B cell (primary cell): ENCODE measurements at regions not wholly inside any gene's neighbourhood (a gene's known extent, or its start where the extent isn't known, plus 50 kb on each side); places are given as distances from the start of the nearest gene placed in this dataset.

ENCODE experiments used
- ATAC-seq: fragments of 200-7000 bp; cut with Tn5 transposase; one replicate; pipeline ENCODE4 v1.10.0; 2021; ENCODE audit warnings: low read depth, mild to moderate bottlenecking, moderate number of reproducible peaks, moderate library complexity
- CTCF ChIA-PET: fragments of 350-600 bp; sonication (Branson Sonifier 250); formaldehyde crosslinking; loops from one replicate; lab custom pipeline; 2021; ENCODE audit warnings: antibody characterized with exemption, inconsistent platforms; lab: Charles Lee
- POLR2A ChIA-PET: fragments of 350-600 bp; sonication (Branson Sonifier 250); formaldehyde crosslinking; loops from one replicate; lab custom pipeline; 2021; ENCODE audit warnings: antibody characterized with exemption; lab: Charles Lee
- DNase-seq: peaks from one replicate; pipeline ENCODE4 v3.0.0; 2013
- H2AFZ ChIP-seq: 2 replicates; pipeline ENCODE4 v1.6.1; 2012; ENCODE audit warnings: mild to moderate bottlenecking, low read depth, low read length; ENCODE audit not compliant: insufficient read depth, poor library complexity, severe bottlenecking
- H3K27ac ChIP-seq, 2 donors: 1 replicate in 1 of 2; 2 replicates in 1 of 2; pipeline ENCODE4 v1.5.1; 2012 to 2013; ENCODE audit warnings: low read length in 2 of 2, mild to moderate bottlenecking in 2 of 2, moderate library complexity in 1 of 2
- H3K27me3 ChIP-seq, 4 experiments: fragments of 200-600 bp in 1 of 4; sonication (generic) in 1 of 4; replicated peaks in 1 of 4; 1 replicate in 2 of 4; 2 replicates in 2 of 4; pipeline versions ENCODE4 v1.6.1 to v1.7.0; 2013 to 2016; ENCODE audit warnings: low read length in 3 of 4, mild to moderate bottlenecking in 2 of 4, mixed read lengths in 1 of 4, moderate library complexity in 1 of 4; ENCODE audit not compliant: insufficient read depth in 4 of 4, control insufficient read depth in 3 of 4; ENCODE audit errors: control extremely low read depth in 1 of 4
- H3K36me3 ChIP-seq, 2 experiments: replicated peaks in 1 of 2; 1 replicate in 1 of 2; 2 replicates in 1 of 2; pipeline versions ENCODE4 v1.6.1 to v1.7.1; 2013; ENCODE audit warnings: low read length in 1 of 2; ENCODE audit not compliant: insufficient read depth in 2 of 2, control insufficient read depth in 1 of 2; ENCODE audit errors: control extremely low read depth in 1 of 2, extremely low read depth in 1 of 2
- H3K4me1 ChIP-seq, 2 donors: fragments of 200-600 bp in 1 of 2; sonication (generic) in 1 of 2; 1 replicate in 1 of 2; 2 replicates in 1 of 2; pipeline versions ENCODE4 v1.5.1 to v1.6.1; 2013 to 2017; ENCODE audit warnings: low read length in 2 of 2; ENCODE audit not compliant: control insufficient read depth in 2 of 2, insufficient read depth in 2 of 2
- H3K4me2 ChIP-seq: replicated peaks from 2 replicates; pipeline ENCODE3; 2012; ENCODE audit warnings: mild to moderate bottlenecking, low read depth, low read length; ENCODE audit not compliant: poor library complexity, severe bottlenecking
- H3K4me3 ChIP-seq, 5 experiments: fragments of 200-600 bp in 1 of 5; sonication (generic) in 1 of 5; 1 replicate in 3 of 5; 2 replicates in 2 of 5; pipeline versions ENCODE4 v1.5.1 to v1.7.0; 2011 to 2016; ENCODE audit warnings: low read length in 4 of 5, mild to moderate bottlenecking in 4 of 5, low read depth in 2 of 5, control low read depth in 1 of 5, moderate library complexity in 1 of 5; ENCODE audit not compliant: insufficient read depth in 1 of 5; ENCODE audit errors: control extremely low read depth in 1 of 5, extremely low read depth in 1 of 5
- H3K79me2 ChIP-seq: fragments of 200-600 bp; sonication (generic); one replicate; pipeline ENCODE4 v1.6.0; 2016; ENCODE audit warnings: low read length; ENCODE audit not compliant: control insufficient read depth, insufficient read depth
- H3K9ac ChIP-seq: fragments of 200-600 bp; sonication (generic); 2 replicates; pipeline ENCODE4 v1.6.1; 2017; ENCODE audit warnings: mild to moderate bottlenecking, low read length, moderate library complexity
- H3K9me3 ChIP-seq, 3 donors: one replicate each; pipeline versions ENCODE4 v1.6.1 to v1.7.1; 2013; ENCODE audit warnings: low read length in 2 of 3; ENCODE audit not compliant: control insufficient read depth in 2 of 3, insufficient read depth in 1 of 3; ENCODE audit errors: control extremely low read depth in 1 of 3
- H4K20me1 ChIP-seq: 2 replicates; pipeline ENCODE4 v1.6.0; 2012; ENCODE audit warnings: mild to moderate bottlenecking, low read length; ENCODE audit not compliant: insufficient read depth, control insufficient read depth, poor library complexity, severe bottlenecking
- H3K27ac Mint-ChIP-seq: one replicate; pipeline ENCODE4 v1.8.0; 2021; ENCODE audit warnings: mixed read lengths
- H3K27me3 Mint-ChIP-seq: one replicate; pipeline ENCODE4 v1.8.0; 2021; ENCODE audit warnings: mixed read lengths
- H3K4me1 Mint-ChIP-seq: one replicate; pipeline ENCODE4 v1.8.0; 2021; ENCODE audit warnings: mixed read lengths
- H3K4me3 Mint-ChIP-seq: one replicate; pipeline ENCODE4 v1.8.0; 2021; ENCODE audit warnings: mixed read lengths
- H3K9me3 Mint-ChIP-seq: one replicate; pipeline ENCODE4 v1.8.0; 2022; ENCODE audit warnings: mixed read lengths; ENCODE audit not compliant: insufficient read depth
- EZH2 ChIP-seq: IDR thresholded peaks from 2 replicates; pipeline ENCODE4 v1.6.1; 2012; ENCODE audit warnings: borderline replicate concordance, low read depth, mild to moderate bottlenecking, moderate library complexity, low read length; ENCODE audit not compliant: insufficient read depth, poor library complexity, severe bottlenecking
- WGBS: methylation state at CpG from one replicate; pipeline ENCODE4 v1.1.5; 2013; ENCODE audit warnings: missing lambda C conversion rate; ENCODE audit not compliant: insufficient coverage; 5-methylcytosine and 5-hydroxymethylcytosine counted together
- intact Hi-C: fragments of 100-400 bp; cut with micrococcal nuclease; formaldehyde crosslinking; loops from one replicate; pipeline ENCODE4 v1.10.0; 2022
- TF ChIP-seq, protein P1 (sequence below): fragments of 200-600 bp; IDR thresholded peaks from one replicate; pipeline ENCODE4 v1.8.0; 2022; ENCODE audit warnings: antibody characterized with exemption, mild to moderate bottlenecking

- H3K79me2 ChIP-seq, result no peaks in the 10 kb centered on the region
- H3K4me3 ChIP-seq, result no peak overlapping the region
- no peaks in the 10 kb centered on the region for H3K27me3 Mint-ChIP-seq
- H3K4me1 Mint-ChIP-seq, result no peaks in the 10 kb centered on the region
- ChIA-PET POLR2A (no interaction called here), CTCF (no interaction called here)
- no peaks in the 10 kb centered on the region for H3K36me3 ChIP-seq
- no peak overlapping the region for H3K4me3 Mint-ChIP-seq
- H3K27ac ChIP-seq, result no peak overlapping the region
- intact Hi-C loops, result no loop called here
- H3K9me3 ChIP-seq, result no peaks in the 10 kb centered on the region
- no peaks in the 10 kb centered on the region for H4K20me1 ChIP-seq
- ATAC-seq (no peak), DNase-seq (no peak)
- H3K9ac ChIP-seq, result no peak overlapping the region
- H3K4me1 ChIP-seq, result no peaks in the 10 kb centered on the region
- H3K4me2 ChIP-seq, result no peak overlapping the region
- no peak overlapping the region for H3K27ac Mint-ChIP-seq
- no peak overlapping the region for H2AFZ ChIP-seq
- no CpG with 5 or more reads among the region's 3 CpGs for WGBS
- no peaks in the 10 kb centered on the region for H3K9me3 Mint-ChIP-seq
- H3K27me3 ChIP-seq, result no peaks in the 10 kb centered on the region
- no peak for TF ChIP-seq EZH2
- TF ChIP-seq, protein P1, sequence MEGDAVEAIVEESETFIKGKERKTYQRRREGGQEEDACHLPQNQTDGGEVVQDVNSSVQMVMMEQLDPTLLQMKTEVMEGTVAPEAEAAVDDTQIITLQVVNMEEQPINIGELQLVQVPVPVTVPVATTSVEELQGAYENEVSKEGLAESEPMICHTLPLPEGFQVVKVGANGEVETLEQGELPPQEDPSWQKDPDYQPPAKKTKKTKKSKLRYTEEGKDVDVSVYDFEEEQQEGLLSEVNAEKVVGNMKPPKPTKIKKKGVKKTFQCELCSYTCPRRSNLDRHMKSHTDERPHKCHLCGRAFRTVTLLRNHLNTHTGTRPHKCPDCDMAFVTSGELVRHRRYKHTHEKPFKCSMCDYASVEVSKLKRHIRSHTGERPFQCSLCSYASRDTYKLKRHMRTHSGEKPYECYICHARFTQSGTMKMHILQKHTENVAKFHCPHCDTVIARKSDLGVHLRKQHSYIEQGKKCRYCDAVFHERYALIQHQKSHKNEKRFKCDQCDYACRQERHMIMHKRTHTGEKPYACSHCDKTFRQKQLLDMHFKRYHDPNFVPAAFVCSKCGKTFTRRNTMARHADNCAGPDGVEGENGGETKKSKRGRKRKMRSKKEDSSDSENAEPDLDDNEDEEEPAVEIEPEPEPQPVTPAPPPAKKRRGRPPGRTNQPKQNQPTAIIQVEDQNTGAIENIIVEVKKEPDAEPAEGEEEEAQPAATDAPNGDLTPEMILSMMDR, result no peak
Measured at GRCh38 chr3:118497274-118497673, 537.4 kb downstream of the IGSF11 start.

DNA sequence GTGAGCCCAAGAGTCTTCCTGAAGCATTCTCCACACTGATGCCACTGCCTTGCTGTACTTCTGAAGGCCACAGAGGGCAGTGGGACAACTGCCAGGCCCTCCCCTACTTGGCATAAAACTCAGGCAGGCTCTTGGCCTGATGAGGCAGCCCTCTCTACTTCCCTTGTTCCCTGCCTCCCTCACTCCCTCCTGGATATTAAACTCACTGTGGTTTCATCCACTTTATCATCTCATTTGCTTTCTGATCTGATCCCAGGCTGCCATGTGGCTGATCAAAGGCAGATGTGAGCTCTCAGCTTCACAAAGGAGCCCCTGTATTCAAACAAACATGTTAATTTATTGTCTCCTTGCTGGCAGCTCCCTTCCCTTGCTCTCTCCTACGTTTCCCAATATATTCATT, 533.5 kb downstream of the IGSF11 start:
- no peak overlapping the region for H3K4me3 Mint-ChIP-seq
- Histone ChIP-seq H3K27ac (no peak overlapping the region), H3K4me3 (no peak overlapping the region), H4K20me1 (no peaks in the 10 kb centered on the region), H2AFZ (no peak overlapping the region), H3K27me3 (no peaks in the 10 kb centered on the region), H3K36me3 (no peaks in the 10 kb centered on the region), H3K4me1 (no peaks in the 10 kb centered on the region), H3K9me3 (no peaks in the 10 kb centered on the region), H3K9ac (no peak overlapping the region), H3K4me2 (no peak overlapping the region), H3K79me2 (no peaks in the 10 kb centered on the region)
- DNase-seq, result no peak
- ChIA-PET CTCF (no interaction called here), POLR2A (no interaction called here)
- no peaks in the 10 kb centered on the region for H3K4me1 Mint-ChIP-seq
- TF ChIP-seq, protein P1, result no peak
- TF ChIP-seq EZH2, result no peak
- no peak for ATAC-seq
- no peak overlapping the region for H3K27ac Mint-ChIP-seq
- no peaks in the 10 kb centered on the region for H3K27me3 Mint-ChIP-seq
- no peaks in the 10 kb centered on the region for H3K9me3 Mint-ChIP-seq
- 40% methylated on average over 1 of the region's 1 CpG for WGBS
- intact Hi-C loops, result no loop called here
